HG03571 (cell line): ENCODE measurements at regions not wholly inside any gene's neighbourhood (a gene's known extent, or its start where the extent isn't known, plus 50 kb on each side); places are given as distances from the start of the nearest gene placed in this dataset.

Source experiments
- ATAC-seq: cut with Tn5 transposase; IDR thresholded peaks from one replicate; pipeline ENCODE4 v1.9.1; 2021; ENCODE audit not compliant: unreplicated experiment

DNA sequence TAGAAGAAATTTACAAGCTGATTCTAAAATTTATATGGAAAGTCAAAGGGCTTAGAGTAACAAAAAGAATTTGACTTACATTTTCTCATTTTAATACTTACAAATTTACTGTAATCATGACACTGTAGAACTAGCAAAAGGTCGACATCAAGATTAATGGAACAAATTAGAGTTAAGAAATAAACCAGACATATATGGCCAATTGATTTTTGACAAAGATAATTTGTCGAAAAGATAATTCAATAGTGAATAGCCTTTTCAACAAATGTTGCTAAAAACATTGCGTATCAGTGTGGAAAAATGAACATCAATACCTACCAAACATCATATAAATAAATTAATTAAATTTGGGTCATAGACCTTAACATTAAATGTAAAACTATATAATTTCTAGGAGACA, 955.5 kb upstream of the AUTS2 start:
- no peak for ATAC-seq

DNA sequence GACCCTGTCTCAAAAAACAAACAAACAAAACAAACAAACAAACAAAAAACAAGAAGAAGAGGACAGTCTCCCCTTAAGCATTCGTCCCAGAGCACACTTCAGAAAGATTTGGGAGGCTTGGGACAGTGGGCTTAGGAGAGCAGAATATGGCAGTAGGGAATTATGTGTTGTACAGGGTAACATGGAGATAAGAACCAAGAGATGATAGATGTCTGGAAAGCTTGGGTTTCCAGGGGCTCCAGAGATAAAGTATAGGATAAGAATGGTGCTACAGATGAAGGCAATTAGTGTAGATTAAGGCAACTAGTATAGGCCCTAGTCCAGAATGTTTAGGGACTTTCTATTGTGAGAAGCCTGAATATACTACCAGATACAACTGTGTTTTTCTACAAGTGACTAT, 934.9 kb upstream of the AUTS2 start:
- no peak for ATAC-seq

DNA sequence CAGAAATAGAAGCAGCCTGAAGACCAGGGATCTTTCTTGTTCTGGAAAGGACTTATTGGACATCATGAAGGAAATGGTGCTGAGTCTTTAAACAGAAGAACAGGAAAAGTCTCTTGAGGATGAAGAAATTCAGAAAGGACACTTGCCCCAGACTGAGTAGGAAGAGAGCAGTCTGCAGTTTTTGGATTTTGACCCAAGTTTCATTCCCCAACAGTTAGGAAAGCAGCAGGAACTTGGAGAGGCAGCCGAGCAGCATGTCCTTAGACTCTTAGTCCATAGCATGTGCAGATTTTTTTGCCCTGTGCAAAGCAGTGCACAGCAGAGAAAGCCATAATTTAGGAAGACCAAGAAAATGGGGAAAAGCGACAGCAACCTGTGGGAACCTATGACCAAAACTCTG, 927.2 kb upstream of the AUTS2 start:
- no peak for ATAC-seq

DNA sequence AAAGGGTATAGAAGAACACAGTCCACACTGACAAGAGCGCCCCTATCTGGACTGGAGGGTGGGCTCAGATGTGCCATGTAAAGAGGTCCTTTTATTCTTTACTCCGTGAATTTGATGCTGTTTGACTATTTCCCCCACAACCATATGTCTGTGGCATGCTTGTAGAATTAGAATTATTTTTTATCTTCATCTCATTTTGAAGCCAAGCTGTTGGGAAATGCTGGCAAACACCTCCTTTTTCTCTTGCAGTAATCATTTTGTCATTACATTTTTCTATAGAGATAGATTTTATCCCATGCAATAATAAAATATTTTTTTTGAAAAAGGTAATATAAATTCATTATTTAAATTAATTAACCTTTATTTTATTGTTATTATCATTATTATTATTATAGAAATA, 926.6 kb upstream of the AUTS2 start:
- no peak for ATAC-seq

DNA sequence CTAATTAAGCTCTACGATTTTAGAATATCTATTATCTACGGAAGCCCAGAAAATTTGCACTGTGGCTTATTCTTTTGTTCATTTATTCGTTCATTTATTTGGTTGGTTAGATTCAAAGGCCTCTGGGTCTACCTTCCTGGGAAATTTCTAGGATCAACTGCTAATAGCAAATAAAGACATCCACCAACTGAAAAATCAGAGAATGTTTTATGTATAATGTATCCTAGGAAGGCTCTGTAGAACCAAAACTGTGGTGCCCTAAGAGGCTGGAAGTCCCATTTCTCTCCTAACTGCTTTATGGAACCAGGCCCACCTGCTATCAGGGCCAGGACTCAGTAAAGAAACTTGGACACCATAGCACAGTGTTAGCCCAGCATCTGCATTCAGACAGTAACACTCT, 923.4 kb upstream of the AUTS2 start:
- no peak for ATAC-seq

DNA sequence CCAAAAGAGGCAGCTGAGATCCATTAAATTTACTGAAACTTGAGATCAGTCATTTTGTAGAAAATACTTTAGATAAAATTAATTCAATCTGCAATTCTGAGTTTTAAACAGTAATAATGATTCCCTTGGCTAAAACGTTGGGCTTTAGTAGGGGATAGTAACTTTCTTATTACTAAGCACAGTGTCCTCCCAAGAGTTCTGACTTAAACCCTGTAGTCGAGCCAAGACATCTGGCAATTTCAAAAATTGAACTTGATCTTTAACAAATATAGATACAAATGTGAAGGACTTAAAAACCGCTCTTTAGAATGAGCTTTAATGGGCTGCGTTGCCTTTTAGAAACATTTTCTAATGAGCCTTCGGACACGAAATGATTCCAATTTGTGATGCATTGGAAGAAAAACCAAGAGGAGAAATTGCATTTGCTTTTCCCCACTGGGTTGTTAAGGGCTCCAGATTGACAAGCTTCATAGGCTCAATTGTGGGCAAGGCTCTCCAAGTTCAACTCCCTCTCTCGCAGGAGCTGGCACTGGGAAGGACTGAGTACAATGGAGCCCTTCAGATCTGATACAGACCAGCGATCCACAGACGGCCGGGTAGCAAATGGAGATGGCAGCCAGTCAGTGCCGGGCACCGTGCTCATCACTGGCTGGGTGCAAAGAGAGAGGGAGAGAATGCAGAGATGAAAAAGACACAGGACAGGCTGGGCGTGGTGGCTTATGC, 921.3 kb upstream of the AUTS2 start:
- no peak for ATAC-seq

DNA sequence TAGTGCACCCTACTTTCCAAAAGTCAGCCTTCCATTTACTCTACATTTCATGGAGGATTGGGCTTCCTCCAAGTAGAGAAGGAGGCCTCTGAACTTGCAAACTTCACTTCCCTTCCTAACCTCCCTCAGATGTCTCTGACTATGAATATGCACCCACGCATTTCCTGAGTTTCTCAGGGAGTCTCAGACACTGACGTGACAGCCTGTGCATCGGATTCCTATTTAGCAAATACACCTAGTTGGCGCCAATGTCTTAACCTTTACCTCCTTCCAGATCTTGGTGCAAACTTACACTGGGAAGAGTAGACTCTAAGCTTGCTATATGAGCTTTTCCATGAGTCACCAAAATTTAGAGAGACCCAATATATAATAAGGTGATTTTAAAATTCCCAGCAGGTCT, 920.1 kb upstream of the AUTS2 start:
- no peak for ATAC-seq

DNA sequence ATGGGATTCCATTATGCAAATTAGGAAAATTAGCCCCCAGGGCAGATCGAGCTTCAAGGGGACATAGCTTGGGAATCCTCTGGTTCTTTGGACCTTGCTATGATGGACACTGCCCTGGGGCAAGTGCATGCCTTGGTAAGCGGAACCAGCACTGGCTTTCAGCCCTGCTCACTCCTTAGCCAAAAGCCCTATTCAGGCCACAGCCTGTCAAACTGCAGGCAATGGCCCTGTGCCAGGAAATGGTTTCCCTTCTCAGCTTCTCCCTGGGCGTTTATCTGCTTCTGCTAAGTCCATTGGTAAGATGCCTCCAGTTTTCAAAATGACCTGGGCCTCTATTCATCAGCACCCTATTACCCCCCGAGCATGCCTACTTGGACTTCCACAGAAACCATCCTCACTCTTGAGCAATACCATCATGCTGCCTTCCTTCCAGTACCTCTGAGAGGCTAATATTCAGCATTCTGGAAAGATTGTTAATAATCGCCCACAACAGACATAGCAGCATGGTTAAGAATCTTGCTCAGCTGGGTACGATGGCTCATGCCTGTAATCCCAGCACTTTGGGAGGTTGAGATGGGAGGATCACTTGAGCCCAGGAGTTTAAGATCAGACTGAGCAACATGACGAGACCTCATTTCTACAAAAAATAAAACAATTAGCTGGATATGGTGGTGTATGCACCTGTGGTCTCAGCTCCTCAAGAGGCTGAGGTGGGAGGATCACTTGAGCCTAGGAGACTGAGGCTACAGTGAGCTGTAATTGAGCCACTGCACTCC, 918.6 kb upstream of the AUTS2 start:
- ATAC-seq: no peak

DNA sequence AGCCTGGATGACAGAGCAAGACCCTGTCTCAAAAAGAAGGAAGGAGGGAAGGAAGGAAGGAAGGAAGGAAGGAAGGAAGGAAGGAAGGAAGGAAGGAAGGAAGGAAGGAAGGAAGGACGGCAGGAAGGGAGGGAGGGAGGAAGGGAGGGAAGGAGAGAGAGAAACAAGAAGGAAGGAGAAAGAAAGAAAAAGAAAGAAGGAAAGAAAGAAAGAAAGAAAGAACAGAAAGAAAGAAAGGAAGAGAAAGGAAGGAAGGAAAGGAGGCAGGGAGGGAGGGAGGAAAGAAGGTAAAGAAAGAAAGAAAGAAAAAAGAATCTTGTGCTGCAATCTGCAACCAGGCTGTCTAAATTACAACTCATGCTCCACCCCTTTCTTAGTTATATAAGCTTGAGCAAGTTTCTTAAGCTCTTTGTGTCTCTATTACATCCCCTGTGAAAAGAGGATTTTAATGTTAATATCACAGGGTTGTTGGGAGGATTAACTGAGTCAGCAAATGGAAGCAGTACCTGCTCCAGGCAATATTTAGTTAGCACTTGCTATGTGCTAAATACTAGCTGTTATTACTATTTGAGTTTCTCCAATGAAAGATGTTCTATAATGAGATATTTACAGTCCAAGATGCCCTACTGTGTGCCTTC, 917.9 kb upstream of the AUTS2 start:
- ATAC-seq: no peak

DNA sequence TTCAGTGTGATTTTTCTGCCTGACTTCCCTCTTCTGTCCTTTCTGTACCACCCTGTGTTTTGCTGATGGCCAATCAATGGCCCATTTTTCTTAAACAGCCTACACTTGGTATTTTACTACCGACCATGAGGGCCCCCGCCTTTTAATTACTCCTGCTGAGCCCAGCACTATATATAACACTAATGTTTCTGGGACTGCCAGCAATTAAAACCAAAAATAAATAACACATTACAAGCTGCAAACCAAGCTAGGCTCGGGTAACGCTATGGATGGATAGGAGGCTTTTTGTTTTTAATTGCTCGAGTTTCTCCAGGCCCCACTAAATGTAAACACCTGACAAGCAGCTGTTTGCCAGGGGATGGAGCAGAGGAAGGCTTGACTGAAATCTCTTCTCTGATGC, 915.4 kb upstream of the AUTS2 start:
- ATAC-seq: no peak

DNA sequence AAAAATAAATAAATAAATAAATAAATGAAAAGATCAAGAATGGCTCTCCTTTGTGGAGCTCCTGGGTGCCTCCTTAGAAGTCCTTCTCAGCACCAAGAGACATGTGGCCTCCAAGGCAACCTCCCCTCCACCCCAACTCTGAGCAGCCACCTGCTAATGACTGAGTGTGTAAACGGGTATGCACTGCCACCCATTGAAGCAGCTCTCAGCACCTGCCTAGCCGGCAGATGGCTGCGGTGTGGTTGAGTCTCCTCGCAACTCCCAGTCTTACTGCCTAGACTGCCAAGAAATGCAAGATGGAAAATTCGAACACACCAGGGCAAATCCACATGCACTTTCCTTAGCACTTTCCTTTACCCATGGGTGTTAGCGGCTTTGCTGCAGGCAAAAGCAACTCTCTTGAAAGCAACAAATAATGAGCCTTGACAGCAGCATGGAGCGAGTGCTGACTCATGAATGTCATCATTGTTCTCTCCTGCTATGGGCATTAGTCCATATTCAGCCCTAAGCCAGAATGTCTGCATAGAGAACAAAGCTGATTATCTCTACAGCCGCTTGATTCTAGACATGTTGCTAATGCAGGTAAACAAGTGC, 913.9 kb upstream of the AUTS2 start:
- ATAC-seq: no peak

DNA sequence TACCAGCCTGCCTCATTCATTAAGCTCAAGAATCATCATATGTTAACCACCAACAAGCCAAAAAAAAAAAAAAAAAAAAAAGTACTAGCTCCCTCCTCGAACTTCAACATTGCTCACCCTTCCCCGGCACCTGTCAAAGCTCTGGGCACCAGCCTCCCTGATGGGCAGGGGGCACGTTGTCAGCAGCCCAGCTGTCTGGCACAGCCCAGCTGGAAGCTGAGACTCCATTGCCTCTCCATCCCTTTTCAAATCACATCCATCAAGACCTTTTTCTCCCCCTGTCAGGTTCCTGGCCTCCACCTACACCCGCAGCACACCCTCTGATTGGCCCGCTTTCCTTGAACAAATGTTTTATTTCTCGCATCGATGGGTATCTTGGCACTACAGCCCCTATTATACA, 913.3 kb upstream of the AUTS2 start:
- no peak for ATAC-seq

DNA sequence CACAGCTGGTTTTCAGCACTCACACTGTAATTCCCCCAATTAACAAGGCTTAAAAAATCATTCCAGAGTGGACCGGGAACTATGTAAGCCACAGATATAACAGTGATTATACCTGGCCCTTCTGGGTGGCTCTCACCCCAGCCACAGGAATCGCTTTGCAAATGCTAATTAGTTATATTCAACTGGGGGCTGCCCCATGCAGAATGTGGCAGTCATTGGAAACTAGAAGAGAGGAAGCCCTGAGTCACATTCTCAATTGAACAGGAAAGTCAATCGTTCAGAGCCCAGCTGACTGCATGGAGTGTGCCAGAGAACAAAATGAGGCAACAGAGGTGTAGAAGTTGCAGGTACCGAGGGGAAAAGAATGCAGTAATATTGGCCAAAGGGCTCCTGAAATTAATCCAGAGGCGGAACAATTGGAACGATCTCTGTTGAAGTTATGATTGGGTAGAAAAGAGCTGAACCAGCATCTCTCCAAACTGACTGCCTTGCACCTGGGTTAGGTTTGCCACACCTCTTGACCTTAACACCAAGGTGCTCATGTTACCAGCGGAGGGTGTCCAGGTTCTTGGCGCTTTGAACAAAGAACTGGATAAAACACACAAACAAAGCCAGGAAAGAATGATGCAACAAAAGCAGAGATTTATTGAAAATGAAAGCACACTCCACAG, 909.7 kb upstream of the AUTS2 start:
- ATAC-seq: no peak

DNA sequence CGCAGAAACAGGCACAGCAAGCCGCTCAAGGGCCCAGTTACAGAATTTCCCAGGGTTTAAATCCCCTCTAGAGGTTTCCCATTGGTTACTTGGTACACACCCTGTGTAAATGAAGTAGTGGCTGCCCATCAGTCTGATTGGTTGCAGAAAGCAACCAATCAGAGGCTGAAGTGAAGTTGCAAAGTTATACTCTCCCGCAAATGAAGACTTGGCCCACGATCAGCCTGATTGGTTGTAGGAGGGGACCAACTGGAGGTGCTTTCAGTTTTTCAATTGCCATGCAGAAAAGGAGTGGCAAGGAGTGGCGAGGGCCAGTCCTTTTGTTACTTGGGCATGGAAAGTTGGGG, 909.2 kb upstream of the AUTS2 start:
- no peak for ATAC-seq

DNA sequence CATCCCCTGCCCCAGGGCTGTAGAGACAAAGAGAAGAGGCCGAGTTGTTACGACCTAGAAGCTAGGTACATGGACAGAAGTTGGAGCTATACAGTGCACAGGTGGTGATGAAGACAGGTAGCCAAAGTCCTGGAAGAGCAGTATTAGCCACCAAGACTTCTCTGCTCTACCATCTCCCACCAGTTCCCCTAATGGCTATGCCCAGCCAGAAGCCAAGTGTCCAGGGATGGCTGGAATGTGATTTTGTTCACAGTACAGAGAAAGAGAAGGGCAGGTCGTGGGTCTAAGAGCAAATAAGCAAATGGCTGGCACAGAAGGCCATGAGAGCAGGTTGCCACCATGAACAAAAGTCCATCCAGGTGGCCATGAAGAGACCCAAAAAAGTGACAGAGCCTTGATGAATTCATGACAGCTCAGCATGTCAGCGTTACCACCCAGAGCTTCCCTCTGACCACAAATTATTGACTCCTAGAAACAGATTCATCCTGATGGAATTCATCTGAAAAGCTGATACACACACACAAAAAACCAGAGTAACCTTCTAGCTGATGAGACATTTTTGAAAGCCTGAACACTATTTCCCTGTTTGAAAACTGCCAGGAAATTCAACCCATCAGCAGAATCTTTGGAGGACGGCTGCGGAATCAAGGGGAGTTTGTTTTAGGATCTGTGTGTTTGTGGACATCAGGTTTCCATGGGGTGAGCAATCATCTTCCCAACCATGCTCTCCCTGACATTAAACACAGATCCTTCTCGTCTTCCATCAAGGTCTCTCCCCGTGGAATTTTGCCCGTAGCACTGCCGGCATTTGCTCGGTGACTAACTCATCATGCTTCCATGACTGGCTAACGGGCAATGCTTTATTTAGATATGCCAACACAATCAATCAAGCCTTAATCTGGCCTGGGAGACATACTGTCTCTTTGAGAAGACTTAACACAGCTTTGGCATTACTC, 906.7 kb upstream of the AUTS2 start:
- no peak for ATAC-seq

DNA sequence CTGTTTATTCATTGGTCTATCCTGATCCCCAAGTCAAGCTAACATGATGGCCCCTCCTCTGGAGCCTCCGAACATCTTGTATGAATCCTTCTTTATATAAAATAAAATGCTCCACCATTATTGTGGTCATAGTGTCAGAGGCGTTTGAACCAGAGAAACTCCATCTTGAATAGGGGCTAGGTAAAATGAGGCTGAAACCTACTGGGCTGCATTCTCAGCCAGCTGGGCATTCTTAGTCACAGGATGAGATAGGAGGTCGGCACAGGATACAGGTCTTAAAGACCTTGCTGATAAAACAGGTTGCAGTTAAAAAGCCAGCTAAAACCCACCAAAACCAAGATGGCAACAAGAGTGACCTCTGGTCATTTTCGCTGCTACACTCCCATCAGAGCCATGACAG, 905.8 kb upstream of the AUTS2 start:
- no peak for ATAC-seq

DNA sequence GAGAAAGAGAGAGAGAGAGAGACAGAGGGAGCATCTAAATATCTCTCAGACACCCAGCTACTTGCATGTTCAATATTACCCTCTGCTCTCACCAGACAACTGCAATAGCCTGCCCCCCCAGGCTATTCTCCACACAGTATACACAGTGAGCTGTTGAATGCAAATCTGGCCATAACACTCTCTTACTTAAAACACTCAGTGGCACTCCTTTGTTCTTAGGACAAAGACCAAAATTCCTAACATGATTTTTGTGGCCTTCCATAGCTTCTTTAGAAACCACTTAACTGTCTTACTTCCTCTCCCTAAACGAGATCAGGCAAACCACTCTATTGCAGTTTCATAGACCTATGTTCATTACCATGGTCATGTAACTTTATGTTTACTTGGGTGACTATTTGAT, 903.6 kb upstream of the AUTS2 start:
- ATAC-seq: no peak

DNA sequence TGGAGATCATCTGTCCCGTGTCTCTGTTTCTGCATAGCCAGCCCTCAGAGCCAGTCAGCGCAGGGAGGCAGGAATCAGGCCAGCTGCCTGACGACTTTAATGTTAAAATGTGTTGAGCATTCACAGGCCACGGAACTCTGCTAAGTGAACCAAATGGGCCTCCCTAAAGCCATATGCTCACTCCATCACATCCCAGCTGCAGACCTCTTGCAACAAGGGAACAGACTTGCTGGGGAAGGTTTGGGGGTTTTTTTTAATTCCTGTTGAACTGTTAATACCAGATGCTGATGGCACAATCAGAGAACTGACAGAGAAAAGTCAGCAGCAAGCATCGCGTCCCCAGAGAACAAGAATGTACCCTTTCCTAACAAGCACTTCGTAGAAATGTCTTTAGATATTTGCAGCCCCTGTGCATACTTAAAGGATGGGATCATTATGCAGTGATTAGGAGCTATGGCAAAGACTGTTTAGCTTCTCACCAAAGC, 900.4 kb upstream of the AUTS2 start:
- no peak for ATAC-seq

DNA sequence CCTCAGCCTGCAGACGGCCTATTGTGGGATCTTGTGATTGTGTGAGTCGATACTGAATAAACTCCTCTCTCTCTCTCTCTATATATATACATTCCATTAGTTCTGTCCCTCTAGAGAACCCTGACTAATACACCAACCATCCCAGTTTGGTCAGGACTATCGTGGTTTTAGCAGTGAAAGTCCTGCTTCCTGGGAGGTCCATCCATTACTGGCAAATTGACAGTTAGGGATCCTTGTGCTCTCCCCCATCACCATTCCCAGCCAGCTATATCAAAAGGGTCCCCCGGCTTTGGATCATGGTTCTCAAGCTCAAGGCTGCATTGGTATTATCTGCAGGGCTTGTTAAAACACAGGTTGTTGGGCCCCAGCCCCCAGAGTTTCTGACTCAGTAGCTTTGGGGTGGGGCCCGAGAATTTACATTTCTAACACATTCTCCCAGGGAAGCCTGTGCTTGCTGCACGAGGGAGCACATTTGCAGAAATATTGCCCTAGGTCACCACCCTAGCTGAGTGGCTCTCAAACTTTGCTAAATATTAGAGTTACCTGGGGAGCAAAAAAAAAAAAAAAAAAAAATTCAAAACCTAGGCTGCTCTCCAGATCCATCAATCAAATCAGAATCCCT, 899.1 kb upstream of the AUTS2 start:
- ATAC-seq: no peak

DNA sequence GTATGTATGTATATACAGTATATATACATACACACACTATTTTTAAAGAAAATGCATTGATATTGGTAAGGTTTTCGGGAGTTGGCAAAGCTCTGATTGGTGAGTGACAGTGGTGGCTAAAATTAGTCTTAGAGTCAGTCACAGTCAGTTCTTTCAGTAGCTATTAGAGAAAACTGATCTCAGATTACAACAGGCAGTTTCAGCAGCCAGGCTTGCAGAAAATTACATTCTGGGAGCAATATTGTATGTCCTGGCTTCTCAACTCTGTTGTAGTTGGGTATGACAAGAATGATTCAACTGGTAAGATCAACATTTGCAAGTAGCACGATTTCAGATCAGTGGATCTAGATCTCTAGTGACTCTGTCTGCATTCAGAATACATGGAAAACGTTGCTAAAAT, 897.9 kb upstream of the AUTS2 start:
- ATAC-seq: no peak
